Caki2 (cell line): ENCODE measurements at regions not wholly inside any gene's neighbourhood (a gene's known extent, or its start where the extent isn't known, plus 50 kb on each side); places are given as distances from the start of the nearest gene placed in this dataset.

Experiments used
- DNase-seq: peaks from one replicate; pipeline ENCODE4 v3.0.0-alpha.2; 2015; ENCODE audit warnings: low read depth
- in situ Hi-C: cut with HindIII; loops from 2 replicates; pipeline ENCODE4 v1.10.0; 2016; ENCODE audit warnings: low sequenced_read_pairs, low pct_unique_long_range_greater_than_20kb, mixed read lengths

DNA sequence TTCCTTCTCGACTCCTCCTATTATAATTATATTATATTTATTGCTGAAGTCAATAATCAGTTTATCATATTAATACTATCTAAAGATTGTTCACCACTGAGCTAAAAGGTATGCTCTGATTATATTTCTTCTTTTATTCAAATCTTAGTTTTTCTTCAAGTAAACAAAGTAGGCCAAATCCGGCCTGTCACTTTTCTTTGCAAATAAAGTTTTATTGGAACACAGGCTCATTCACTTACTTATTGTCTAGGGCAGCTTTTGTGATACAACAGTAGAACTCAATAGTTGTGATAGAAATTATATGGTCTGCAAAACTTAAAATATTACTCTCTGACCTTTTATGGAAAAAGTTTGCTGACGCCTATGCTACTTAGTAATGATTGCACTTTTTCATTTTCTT is 92.4 kb upstream of the DNAJC19 start:
- no peak for DNase-seq
- in situ Hi-C loops, result no loop called here

DNA sequence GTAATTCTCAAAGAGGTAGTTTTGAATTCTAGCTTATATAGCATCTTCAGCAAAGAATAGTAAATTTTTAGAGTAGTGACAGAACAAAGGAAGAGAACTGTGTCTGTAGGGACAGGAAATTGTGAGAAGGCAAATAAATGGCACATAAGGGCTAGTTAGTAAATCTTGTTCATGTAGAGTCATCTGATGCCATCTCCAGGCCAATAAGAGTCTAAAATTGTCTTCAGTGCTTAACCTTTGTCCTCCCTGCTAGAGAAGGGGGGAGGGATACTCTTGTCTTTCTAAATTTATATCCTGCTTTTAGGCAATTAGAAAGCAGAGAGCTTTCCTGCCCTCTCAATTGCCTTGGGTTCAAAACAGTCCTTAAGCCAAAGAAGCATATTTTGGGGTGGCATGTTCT is 87.0 kb upstream of the DNAJC19 start:
- in situ Hi-C loops, result no loop called here
- no peak for DNase-seq

DNA sequence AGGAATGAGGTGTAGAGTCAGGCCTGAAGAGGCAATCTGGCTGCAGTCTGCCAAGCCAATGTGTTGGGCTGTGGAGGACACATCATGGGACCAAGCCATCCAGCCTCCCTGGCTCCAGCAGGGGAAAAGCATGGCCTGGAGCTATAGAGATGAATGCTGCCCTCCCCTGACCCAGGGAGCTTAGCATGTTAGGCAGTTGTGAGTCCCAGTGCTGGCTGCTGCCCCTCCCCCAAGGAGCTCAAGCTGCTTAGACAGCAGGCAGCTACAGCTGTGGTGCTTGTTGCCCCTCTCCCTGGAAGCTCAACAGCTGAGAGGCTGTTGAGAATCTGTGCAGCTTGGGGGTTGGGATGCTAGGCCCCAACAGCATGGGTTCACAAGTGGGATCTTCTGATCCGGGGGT is 85.6 kb upstream of the DNAJC19 start:
- no peak for DNase-seq
- in situ Hi-C loops, result no loop called here

DNA sequence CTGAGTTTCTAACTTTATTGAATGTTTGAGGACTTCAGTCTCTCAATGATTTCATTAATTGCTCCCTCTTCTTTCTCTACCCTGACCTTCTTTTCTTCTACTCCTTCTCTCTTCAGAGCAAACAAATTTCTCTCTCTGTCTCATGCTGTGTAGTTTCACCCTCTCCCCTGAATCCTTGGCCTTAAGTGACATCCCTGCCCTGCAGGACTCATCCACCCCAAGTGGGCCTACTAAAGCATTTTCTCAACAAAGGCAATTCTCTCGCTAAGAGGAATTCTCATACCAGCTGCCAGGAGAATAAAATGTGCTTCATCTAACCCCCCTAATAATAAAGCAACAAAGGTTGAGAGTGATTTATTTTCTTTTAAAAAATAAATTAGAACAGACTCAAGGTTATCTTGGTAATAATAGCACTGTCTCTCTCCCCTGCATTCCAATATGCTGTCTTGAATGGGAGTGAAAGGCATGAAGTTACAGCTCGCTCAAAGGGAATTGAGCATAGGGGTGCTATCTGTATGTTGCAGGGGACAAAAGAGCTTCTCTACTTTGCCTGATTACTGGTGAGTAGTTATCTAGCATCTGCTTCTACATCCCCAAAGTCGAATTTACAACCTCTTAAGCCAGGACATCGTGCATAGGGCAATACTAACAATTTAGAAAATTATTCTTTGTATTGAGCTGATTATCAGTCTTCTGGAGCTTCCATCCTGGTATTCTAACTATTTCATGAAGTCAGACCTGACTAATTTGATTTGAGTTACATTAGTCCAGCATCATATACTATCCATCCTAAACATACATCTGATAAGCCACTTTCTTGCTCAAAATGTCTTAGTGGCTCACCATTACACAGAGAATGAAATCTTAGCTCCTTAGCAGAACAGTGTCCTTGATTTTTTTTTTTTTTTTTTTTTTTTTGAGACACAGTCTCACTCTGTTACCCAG is 76.9 kb upstream of the DNAJC19 start:
- in situ Hi-C loops, result no loop called here
- DNase-seq, result no peak

DNA sequence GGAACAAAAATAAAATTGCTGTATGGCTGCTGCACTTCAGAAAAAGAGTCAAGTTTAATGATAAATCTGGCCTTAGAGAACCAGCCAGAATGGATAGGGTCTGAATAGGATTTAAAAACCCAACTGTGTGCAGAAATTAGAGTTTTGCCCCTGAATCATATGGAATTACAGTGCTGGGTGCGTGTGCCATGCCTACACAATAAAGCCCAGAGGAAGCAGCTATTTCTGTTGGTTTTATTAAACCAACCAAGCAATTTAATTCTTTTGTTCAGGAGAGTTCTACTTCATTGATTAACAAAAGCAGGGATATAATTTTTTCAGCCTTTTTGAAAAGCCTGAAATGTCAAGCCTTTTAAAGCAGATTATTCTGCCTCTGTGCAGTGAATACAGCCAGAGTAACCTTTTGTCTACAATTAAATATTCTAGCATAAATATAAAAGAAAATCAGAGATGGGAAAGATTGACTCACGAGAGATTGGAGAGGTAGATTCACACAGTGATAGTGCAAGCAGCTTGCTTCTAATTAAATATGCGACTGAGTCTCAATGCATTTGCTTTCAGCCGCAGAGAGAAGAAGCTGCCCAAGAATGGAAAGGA is 66.7 kb upstream of the DNAJC19 start:
- no peak for DNase-seq

DNA sequence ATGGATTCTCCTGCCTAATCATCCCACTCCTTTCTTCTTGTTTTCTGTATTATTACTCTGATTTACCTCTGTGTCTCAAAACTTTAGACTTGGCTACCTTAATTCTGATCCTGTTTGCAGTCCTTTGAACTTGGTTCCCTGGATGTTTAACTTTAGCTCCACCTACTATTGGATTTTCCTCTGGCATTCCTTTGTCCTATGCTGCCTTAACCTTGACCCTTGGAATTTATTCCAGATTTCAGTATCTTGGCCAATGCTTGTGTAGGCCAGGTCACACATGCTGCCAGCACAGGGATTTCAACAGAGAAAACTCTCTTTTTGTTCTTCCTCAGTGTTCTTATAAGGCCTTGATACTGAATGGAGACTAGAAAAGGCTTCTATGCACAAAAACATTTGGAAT is 65.0 kb upstream of the DNAJC19 start:
- in situ Hi-C loops, result no loop called here
- DNase-seq, result no peak

More for the DNA sequence above, 66.7 kb upstream of the DNAJC19 start:
- in situ Hi-C loops, result no loop called here

DNA sequence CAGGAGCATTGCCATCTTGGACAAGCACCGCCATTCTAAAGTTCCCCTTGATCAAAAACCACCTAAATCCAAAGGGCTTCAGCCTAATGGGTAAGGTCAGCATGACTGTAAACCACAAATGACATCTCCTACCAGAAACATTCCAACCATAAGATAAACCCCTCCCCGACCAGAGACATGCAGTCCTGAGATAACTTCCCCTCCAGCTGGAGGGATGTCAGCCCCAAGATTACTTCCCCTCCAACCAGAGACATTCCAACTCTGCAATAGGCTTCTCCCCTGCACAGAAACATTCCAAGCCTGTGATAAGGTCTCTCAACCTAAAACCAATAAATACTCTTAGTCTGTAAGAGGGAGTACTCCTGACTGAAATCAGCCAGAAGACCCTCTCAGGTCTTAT is 62.7 kb upstream of the DNAJC19 start:
- in situ Hi-C loops, result no loop called here

DNA sequence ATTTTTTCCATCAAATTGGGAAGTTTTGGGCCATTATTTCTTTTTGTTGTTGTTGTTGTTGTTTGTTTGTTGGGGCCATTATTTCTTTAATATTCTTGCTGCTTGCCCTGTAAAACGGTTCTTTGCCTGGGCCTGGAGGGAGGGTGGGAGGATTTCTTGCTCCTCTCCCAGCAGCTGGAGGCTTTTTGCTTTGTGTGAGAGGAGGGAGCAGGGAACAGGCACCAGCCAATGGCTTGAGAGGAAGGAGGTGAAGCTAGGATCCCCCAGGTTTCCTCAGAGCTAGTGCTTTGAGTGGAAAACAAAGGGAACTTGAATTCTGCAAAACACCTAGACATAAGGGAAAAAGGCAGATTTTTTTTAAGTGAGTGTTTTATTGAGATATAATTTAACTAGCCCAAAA is 61.2 kb upstream of the DNAJC19 start:
- in situ Hi-C loops, result no loop called here
- DNase-seq, result no peak

More for the DNA sequence above, 62.7 kb upstream of the DNAJC19 start:
- no peak for DNase-seq

DNA sequence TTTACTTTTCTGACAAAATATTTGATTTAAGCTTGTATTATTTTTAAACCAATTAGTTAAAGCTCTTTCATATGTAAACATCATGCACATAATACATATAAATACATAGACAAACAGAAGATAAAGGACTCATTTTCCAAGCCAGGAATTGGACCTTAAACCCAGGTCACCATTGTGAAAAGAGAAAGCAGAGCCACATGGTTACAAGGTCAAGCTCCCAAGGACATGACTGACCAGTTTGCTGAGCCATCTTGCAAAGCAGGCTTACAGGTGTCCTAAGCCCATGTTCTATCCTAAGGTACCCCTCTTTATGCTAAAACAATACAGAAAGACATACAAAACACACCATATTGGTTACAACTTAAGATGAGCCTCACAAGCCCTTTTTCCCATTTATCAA is 50.5 kb upstream of the DNAJC19 start:
- in situ Hi-C loops, result no loop called here
- DNase-seq, result no peak
